ENCODE measurements at regions not wholly inside any gene's neighbourhood (a gene's known extent, or its start where the extent isn't known, plus 50 kb on each side); places are given as distances from the start of the nearest gene placed in this dataset.
A peak's percentile ranks its signal among the peaks of the same experiment; 100 is the strongest.
"Not testable (repeated sequence)": the region's sequence is repeated elsewhere in the genome, so short reads cannot be mapped to it uniquely, and the experiment has no call there.

GRCh38 chr2:131633827-131634695 is 106.4 kb downstream of the CCDC74A start:
- H3K79me2 ChIP-seq (ENCODE audit: insufficient read depth, low read length); H3K9ac ChIP-seq (ENCODE audit: insufficient read depth, low read length, poor library complexity, severe bottlenecking); H3K4me2 ChIP-seq (replicated peaks; ENCODE audit: extremely low read depth, low read length, poor library complexity, severe bottlenecking); H3K4me1 ChIP-seq (ENCODE audit: control insufficient read depth in 1 of 2, insufficient read depth in 2 of 2, low read length in 2 of 2); H3K4me1 Mint-ChIP-seq; intact Hi-C loops (cut with micrococcal nuclease); H3K9me3 Mint-ChIP-seq; H3K27ac Mint-ChIP-seq; H3K27me3 Mint-ChIP-seq (ENCODE audit: low read depth in 3 of 3); DNase-seq; H3K36me3 ChIP-seq (replicated peaks in 1 of 2; ENCODE audit: control insufficient read depth in 1 of 2, insufficient read depth in 2 of 2, low read length in 2 of 2); H3K36me3 Mint-ChIP-seq; H4K20me1 ChIP-seq (ENCODE audit: insufficient read depth, low read length); H2AFZ ChIP-seq (ENCODE audit: insufficient read depth, low read depth, low read length, poor library complexity, severe bottlenecking); H3K27me3 ChIP-seq (ENCODE audit: control insufficient read depth in 2 of 2, insufficient read depth in 2 of 2, low read length in 2 of 2); H3K27ac ChIP-seq (ENCODE audit: low read depth in 1 of 2, low read length in 2 of 2); H3K4me3 ChIP-seq (replicated peaks in 1 of 3; ENCODE audit: low read depth in 2 of 3, low read length in 3 of 3); H3K4me3 Mint-ChIP-seq; H3K9me3 ChIP-seq (replicated peaks in 1 of 2; ENCODE audit: control insufficient read depth in 1 of 2, insufficient read depth in 1 of 2, low read length in 2 of 2): not testable (repeated sequence)
- 92% methylated on average over 6 of the region's 10 CpGs for WGBS (ENCODE audit: insufficient coverage)

GRCh38 chr2:131635611-131636010 is 107.9 kb downstream of the CCDC74A start:
- Histone ChIP-seq H4K20me1 (ENCODE audit: insufficient read depth, low read length) (no peaks in the 10 kb centered on the region), H3K36me3 (replicated peaks in 1 of 2; ENCODE audit: control insufficient read depth in 1 of 2, insufficient read depth in 2 of 2, low read length in 2 of 2) (no peaks in the 10 kb centered on the region), H3K4me2 (replicated peaks; ENCODE audit: extremely low read depth, low read length, poor library complexity, severe bottlenecking) (no peak overlapping the region), H3K27me3 (ENCODE audit: control insufficient read depth in 2 of 2, insufficient read depth in 2 of 2, low read length in 2 of 2) (no peaks in the 10 kb centered on the region), H2AFZ (ENCODE audit: insufficient read depth, low read depth, low read length, poor library complexity, severe bottlenecking) (no peak overlapping the region), H3K9ac (ENCODE audit: insufficient read depth, low read length, poor library complexity, severe bottlenecking) (no peak overlapping the region), H3K27ac (ENCODE audit: low read depth in 1 of 2, low read length in 2 of 2) (no peak overlapping the region), H3K4me3 (replicated peaks in 1 of 3; ENCODE audit: low read depth in 2 of 3, low read length in 3 of 3) (no peak overlapping the region), H3K79me2 (ENCODE audit: insufficient read depth, low read length) (no peaks in the 10 kb centered on the region), H3K9me3 (replicated peaks in 1 of 2; ENCODE audit: control insufficient read depth in 1 of 2, insufficient read depth in 1 of 2, low read length in 2 of 2) (no peaks in the 10 kb centered on the region), H3K4me1 (ENCODE audit: control insufficient read depth in 1 of 2, insufficient read depth in 2 of 2, low read length in 2 of 2) (no peaks in the 10 kb centered on the region)
- no peak for DNase-seq
- intact Hi-C loops (cut with micrococcal nuclease) = no loop called here
- no peak for TF ChIP-seq CTCF (IDR thresholded peaks at IDR 0.05)
- H3K27ac Mint-ChIP-seq = peak overlapping the region in 1 of 7 donors; percentile 4
- H3K27me3 Mint-ChIP-seq (ENCODE audit: low read depth in 3 of 3) = peaks cover 1 to 2% (median 2%) of the 10 kb centered on the region in 3 donors
- H3K4me1 Mint-ChIP-seq = no peaks in the 10 kb centered on the region
- H3K4me3 Mint-ChIP-seq = no peak overlapping the region
- WGBS (ENCODE audit: insufficient coverage) = 94% methylated on average over 8 of the region's 9 CpGs
- no peaks in the 10 kb centered on the region for H3K36me3 Mint-ChIP-seq
- H3K9me3 Mint-ChIP-seq = peaks cover 0 to 4% (median 2%) of the 10 kb centered on the region in 7 donors

GRCh38 chr2:131636704-131637308 is 109.1 kb downstream of the CCDC74A start:
- 77% methylated on average over 4 of the region's 7 CpGs for WGBS (ENCODE audit: insufficient coverage)

More at GRCh38 chr2:131636704-131637308, 109.1 kb downstream of the CCDC74A start:
- H3K4me2 ChIP-seq (replicated peaks; ENCODE audit: extremely low read depth, low read length, poor library complexity, severe bottlenecking); H4K20me1 ChIP-seq (ENCODE audit: insufficient read depth, low read length); H3K9ac ChIP-seq (ENCODE audit: insufficient read depth, low read length, poor library complexity, severe bottlenecking); H3K27ac ChIP-seq (ENCODE audit: low read depth in 1 of 2, low read length in 2 of 2); H3K9me3 ChIP-seq (replicated peaks in 1 of 2; ENCODE audit: control insufficient read depth in 1 of 2, insufficient read depth in 1 of 2, low read length in 2 of 2); H3K27ac Mint-ChIP-seq; intact Hi-C loops (cut with micrococcal nuclease); H3K4me3 ChIP-seq (replicated peaks in 1 of 3; ENCODE audit: low read depth in 2 of 3, low read length in 3 of 3); H2AFZ ChIP-seq (ENCODE audit: insufficient read depth, low read depth, low read length, poor library complexity, severe bottlenecking); H3K36me3 ChIP-seq (replicated peaks in 1 of 2; ENCODE audit: control insufficient read depth in 1 of 2, insufficient read depth in 2 of 2, low read length in 2 of 2); H3K4me1 ChIP-seq (ENCODE audit: control insufficient read depth in 1 of 2, insufficient read depth in 2 of 2, low read length in 2 of 2); DNase-seq; H3K79me2 ChIP-seq (ENCODE audit: insufficient read depth, low read length); H3K4me1 Mint-ChIP-seq; H3K9me3 Mint-ChIP-seq; H3K36me3 Mint-ChIP-seq; H3K4me3 Mint-ChIP-seq; H3K27me3 Mint-ChIP-seq (ENCODE audit: low read depth in 3 of 3); H3K27me3 ChIP-seq (ENCODE audit: control insufficient read depth in 2 of 2, insufficient read depth in 2 of 2, low read length in 2 of 2): not testable (repeated sequence)
